ENCODE measurements at regions not wholly inside any gene's neighbourhood (a gene's known extent, or its start where the extent isn't known, plus 50 kb on each side); places are given as distances from the start of the nearest gene placed in this dataset.

DNA sequence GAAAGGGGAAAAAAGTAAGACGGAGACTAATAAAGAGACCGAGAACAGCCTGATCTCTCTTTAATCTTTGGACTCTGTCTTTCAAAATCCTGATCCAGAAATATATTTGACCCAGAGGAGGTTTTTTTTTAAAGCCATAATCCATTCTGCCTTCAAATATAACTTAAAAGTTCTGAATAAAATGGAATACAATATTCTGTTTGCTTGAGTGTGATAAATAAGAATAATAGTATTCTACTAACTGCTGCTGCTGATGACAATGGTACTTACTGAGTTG is 1196.0 kb downstream of the GALC start:
- TF ChIP-seq, protein P1, sequence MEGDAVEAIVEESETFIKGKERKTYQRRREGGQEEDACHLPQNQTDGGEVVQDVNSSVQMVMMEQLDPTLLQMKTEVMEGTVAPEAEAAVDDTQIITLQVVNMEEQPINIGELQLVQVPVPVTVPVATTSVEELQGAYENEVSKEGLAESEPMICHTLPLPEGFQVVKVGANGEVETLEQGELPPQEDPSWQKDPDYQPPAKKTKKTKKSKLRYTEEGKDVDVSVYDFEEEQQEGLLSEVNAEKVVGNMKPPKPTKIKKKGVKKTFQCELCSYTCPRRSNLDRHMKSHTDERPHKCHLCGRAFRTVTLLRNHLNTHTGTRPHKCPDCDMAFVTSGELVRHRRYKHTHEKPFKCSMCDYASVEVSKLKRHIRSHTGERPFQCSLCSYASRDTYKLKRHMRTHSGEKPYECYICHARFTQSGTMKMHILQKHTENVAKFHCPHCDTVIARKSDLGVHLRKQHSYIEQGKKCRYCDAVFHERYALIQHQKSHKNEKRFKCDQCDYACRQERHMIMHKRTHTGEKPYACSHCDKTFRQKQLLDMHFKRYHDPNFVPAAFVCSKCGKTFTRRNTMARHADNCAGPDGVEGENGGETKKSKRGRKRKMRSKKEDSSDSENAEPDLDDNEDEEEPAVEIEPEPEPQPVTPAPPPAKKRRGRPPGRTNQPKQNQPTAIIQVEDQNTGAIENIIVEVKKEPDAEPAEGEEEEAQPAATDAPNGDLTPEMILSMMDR (conservative IDR thresholded peaks at IDR 0.05; ENCODE audit: low read depth, low read length), result no peak
- no peak overlapping the region for H3K9ac ChIP-seq
- H3K27me3 ChIP-seq (ENCODE audit: insufficient read depth, low read depth), result no peaks in the 10 kb centered on the region
- no peak overlapping the region for H3K4me2 ChIP-seq
- no peaks in the 10 kb centered on the region for H4K20me1 ChIP-seq (ENCODE audit: insufficient read depth)
- H3K79me2 ChIP-seq (ENCODE audit: insufficient read depth, low read depth), result no peaks in the 10 kb centered on the region
- H3K4me1 ChIP-seq (ENCODE audit: low read depth, poor library complexity, severe bottlenecking), result no peaks in the 10 kb centered on the region
- H2AFZ ChIP-seq (ENCODE audit: low read depth), result no peak overlapping the region
- no peaks in the 10 kb centered on the region for H3K36me3 ChIP-seq (ENCODE audit: insufficient read depth)
- H3K27ac ChIP-seq, result no peak overlapping the region
- no peak overlapping the region for H3K4me3 ChIP-seq (IDR thresholded peaks at IDR 0.05; ENCODE audit: insufficient read depth, low read depth, low read length)

DNA sequence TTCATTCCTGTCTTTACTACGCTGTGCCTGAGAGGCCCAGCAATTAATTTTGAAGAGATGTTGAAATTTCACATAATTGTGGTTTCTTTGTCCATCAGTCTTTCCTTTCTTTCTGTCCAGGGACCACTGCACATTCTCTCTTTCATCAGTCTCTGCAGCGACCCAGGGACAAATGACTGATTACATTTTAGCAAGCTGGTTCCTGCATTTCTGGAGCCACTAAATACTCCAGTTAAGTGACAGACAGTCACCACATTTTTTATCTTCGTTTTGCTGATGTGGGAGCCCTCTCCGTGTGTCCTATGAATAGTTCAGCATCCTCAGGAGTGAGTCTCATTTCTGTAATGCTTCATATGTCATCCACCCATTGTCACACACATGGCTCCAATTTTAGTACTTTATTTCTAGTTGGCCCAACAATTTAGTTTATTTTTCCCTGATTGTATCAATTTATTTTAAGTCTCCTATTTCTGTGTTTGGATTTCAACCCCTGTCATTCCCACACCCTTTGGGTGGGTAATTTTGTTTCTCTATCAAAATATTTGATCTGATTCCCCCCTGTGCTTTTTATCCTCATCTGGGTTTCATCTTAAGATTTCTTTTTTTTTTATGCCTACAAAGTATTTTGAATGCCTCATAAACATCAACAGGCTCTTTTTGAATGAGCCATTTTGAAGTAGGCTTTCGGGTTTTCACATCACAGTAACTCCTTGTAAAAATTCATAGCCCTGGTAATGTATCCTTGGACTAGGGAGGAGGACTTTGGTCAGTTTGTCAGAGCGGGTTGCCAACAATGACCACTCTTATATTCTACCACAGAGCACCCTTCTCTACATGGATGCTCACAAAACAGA is 1196.5 kb downstream of the GALC start:
- Histone ChIP-seq H3K4me2 (no peak overlapping the region), H2AFZ (ENCODE audit: low read depth) (no peak overlapping the region), H3K27me3 (ENCODE audit: insufficient read depth, low read depth) (no peaks in the 10 kb centered on the region), H3K36me3 (ENCODE audit: insufficient read depth) (no peaks in the 10 kb centered on the region), H3K79me2 (ENCODE audit: insufficient read depth, low read depth) (no peaks in the 10 kb centered on the region), H3K4me1 (ENCODE audit: low read depth, poor library complexity, severe bottlenecking) (no peaks in the 10 kb centered on the region), H4K20me1 (ENCODE audit: insufficient read depth) (no peaks in the 10 kb centered on the region), H3K9ac (no peak overlapping the region), H3K27ac (no peak overlapping the region), H3K4me3 (IDR thresholded peaks at IDR 0.05; ENCODE audit: insufficient read depth, low read depth, low read length) (no peak overlapping the region)
- TF ChIP-seq, protein P1 (conservative IDR thresholded peaks at IDR 0.05; ENCODE audit: low read depth, low read length), result no peak

DNA sequence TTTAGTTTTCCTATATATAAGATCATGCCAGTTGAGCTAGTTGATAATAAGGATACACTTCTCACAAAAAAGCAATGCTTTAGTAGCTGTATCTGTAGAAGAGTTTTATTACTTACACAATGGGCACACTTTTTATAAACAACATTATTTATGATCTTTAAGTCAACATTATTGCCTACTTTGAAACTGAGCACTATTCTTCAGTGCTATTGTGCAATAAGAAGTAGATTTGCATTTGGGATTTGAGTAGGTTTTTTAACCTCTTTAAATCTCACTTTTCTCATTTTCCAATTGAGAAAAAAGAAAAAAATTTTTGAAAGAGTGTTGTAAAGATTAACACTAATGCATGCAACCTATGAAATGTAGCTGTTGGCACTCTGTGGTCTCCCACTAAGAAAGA is 1198.3 kb downstream of the GALC start:
- Histone ChIP-seq H4K20me1 (ENCODE audit: insufficient read depth) (no peaks in the 10 kb centered on the region), H2AFZ (ENCODE audit: low read depth) (no peak overlapping the region), H3K4me1 (ENCODE audit: low read depth, poor library complexity, severe bottlenecking) (no peaks in the 10 kb centered on the region), H3K27me3 (ENCODE audit: insufficient read depth, low read depth) (no peaks in the 10 kb centered on the region), H3K27ac (no peak overlapping the region), H3K4me3 (IDR thresholded peaks at IDR 0.05; ENCODE audit: insufficient read depth, low read depth, low read length) (no peak overlapping the region), H3K79me2 (ENCODE audit: insufficient read depth, low read depth) (no peaks in the 10 kb centered on the region), H3K4me2 (no peak overlapping the region), H3K36me3 (ENCODE audit: insufficient read depth) (no peaks in the 10 kb centered on the region), H3K9ac (no peak overlapping the region)
- TF ChIP-seq, protein P1 (conservative IDR thresholded peaks at IDR 0.05; ENCODE audit: low read depth, low read length), result no peak

DNA sequence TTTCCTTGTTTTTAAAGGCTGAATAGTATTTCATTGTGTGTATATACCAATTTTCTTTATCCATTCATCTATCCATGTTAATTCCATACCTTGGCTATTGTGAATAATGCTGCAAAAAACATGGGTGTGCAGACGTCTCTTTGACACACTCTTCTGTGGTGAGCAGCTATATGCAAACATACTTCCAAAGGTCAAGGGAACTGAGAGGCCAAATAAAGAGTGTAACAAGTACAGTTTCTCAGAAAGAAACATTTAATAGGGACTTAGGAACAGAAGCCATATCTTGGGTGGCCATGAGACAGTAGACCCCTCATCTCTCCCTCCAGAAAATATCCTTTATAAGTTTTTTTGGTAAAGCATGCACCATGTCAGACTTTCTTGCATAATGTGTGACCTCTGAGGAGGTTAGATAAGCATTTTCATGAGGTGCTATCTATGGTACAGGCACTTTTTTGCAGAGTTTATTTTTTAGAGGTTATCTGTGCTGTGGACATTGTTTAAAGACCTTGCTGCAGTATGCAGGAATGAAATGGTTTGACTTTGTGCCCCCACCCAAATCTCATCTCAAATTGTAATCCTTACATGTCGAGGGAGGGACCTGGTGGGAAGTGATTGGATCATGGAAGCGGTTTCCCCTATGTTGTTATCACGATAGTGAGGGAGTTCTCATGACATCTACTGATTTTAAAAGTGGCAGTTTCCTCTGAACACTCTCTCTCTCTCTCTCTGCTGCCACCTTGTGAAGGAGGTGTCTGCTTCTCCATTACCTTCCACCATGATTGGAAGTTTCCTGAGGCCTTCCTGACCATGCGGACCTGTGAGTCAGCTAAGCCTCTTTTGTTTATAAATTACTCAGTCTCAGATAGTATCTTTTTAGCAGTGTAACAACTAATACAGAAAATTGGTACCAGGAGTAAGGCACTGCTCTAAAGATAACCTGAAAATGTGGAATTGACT is 1202.3 kb downstream of the GALC start:
- Histone ChIP-seq H3K79me2 (ENCODE audit: insufficient read depth, low read depth) (no peaks in the 10 kb centered on the region), H2AFZ (ENCODE audit: low read depth) (no peak overlapping the region), H3K27me3 (ENCODE audit: insufficient read depth, low read depth) (no peaks in the 10 kb centered on the region), H3K36me3 (ENCODE audit: insufficient read depth) (no peaks in the 10 kb centered on the region), H3K9ac (no peak overlapping the region), H3K4me1 (ENCODE audit: low read depth, poor library complexity, severe bottlenecking) (no peaks in the 10 kb centered on the region), H3K4me2 (no peak overlapping the region), H3K4me3 (IDR thresholded peaks at IDR 0.05; ENCODE audit: insufficient read depth, low read depth, low read length) (no peak overlapping the region), H4K20me1 (ENCODE audit: insufficient read depth) (no peaks in the 10 kb centered on the region), H3K27ac (no peak overlapping the region)
- TF ChIP-seq, protein P1 (conservative IDR thresholded peaks at IDR 0.05; ENCODE audit: low read depth, low read length), result no peak

All from KMS-11 (cell line).